ENCODE measurements at regions not wholly inside any gene's neighbourhood (a gene's known extent, or its start where the extent isn't known, plus 50 kb on each side); places are given as distances from the start of the nearest gene placed in this dataset.

GRCh38 chr1:18535391-18536210, 54.9 kb downstream of the KLHDC7A start:
- no peak for DNase-seq

- DNase-seq = no peak
These were observed 55.6 kb downstream of the KLHDC7A start for GRCh38 chr1:18536356-18536755.

- no peak for DNase-seq
These were observed 56.2 kb downstream of the KLHDC7A start for GRCh38 chr1:18536915-18537314.

- DNase-seq = no peak
These were observed 56.9 kb downstream of the KLHDC7A start for GRCh38 chr1:18537386-18538306.

GRCh38 chr1:18539171-18539570, 58.4 kb downstream of the KLHDC7A start:
- no peak for DNase-seq

- DNase-seq = peak; percentile 33
These were observed 59.5 kb downstream of the KLHDC7A start for GRCh38 chr1:18540136-18540765.

- DNase-seq = peak; percentile 13
These were observed 60.5 kb downstream of the KLHDC7A start for GRCh38 chr1:18541046-18541795.

- peak; percentile 2 for DNase-seq
These were observed 61.6 kb downstream of the KLHDC7A start for GRCh38 chr1:18542351-18542750.

GRCh38 chr1:18546026-18546425, 65.3 kb downstream of the KLHDC7A start:
- no peak for DNase-seq

- no peak for DNase-seq
These were observed 66.7 kb downstream of the KLHDC7A start for GRCh38 chr1:18547460-18547859.

- DNase-seq = no peak
These were observed 67.9 kb downstream of the KLHDC7A start for GRCh38 chr1:18548643-18549042.

- DNase-seq = no peak
These were observed 68.4 kb downstream of the KLHDC7A start for GRCh38 chr1:18549106-18549505.

- no peak for DNase-seq
These were observed 69.2 kb downstream of the KLHDC7A start for GRCh38 chr1:18549906-18550305.

- DNase-seq = no peak
These were observed 71.9 kb downstream of the KLHDC7A start for GRCh38 chr1:18552631-18553030.

- DNase-seq = no peak
These were observed 72.7 kb downstream of the KLHDC7A start for GRCh38 chr1:18553388-18553787.

GRCh38 chr1:18554099-18554498, 73.4 kb downstream of the KLHDC7A start:
- no peak for DNase-seq

- DNase-seq = no peak
These were observed 73.9 kb downstream of the KLHDC7A start for GRCh38 chr1:18554597-18554996.

- DNase-seq = no peak
These were observed 74.3 kb downstream of the KLHDC7A start for GRCh38 chr1:18555036-18555435.

- DNase-seq = no peak
These were observed 74.3 kb upstream of the PAX7 start for GRCh38 chr1:18556364-18556763.

GRCh38 chr1:18557621-18558465, 72.8 kb upstream of the PAX7 start:
- no peak for DNase-seq

GRCh38 chr1:18560692-18561091, 70.0 kb upstream of the PAX7 start:
- DNase-seq = no peak

- no peak for DNase-seq
These were observed 68.7 kb upstream of the PAX7 start for GRCh38 chr1:18561967-18562366.

Measured in right forelimb (tissue), 1 donor.